Activated CD4-positive, alpha-beta T cell treated with anti-CD3 and anti-CD28 coated beads for 36 hours (primary cell): ENCODE measurements at regions not wholly inside any gene's neighbourhood (a gene's known extent, or its start where the extent isn't known, plus 50 kb on each side); places are given as distances from the start of the nearest gene placed in this dataset.
"Not testable (repeated sequence)": the region's sequence is repeated elsewhere in the genome, so short reads cannot be mapped to it uniquely, and the experiment has no call there.

Source experiments
- ATAC-seq: fragments of 200-7000 bp; cut with Tn5 transposase; one replicate; pipeline ENCODE4 v1.10.0; 2021; ENCODE audit warnings: mild to moderate bottlenecking, moderate library complexity
- CTCF ChIA-PET: fragments of 350-600 bp; sonication (Branson Sonifier 250); formaldehyde crosslinking; loops from one replicate; lab custom pipeline; 2021; ENCODE audit warnings: antibody characterized with exemption; lab: Charles Lee
- POLR2A ChIA-PET: fragments of 350-600 bp; sonication (Branson Sonifier 250); formaldehyde crosslinking; loops from one replicate; lab custom pipeline; 2021; ENCODE audit warnings: antibody characterized with exemption, inconsistent platforms; lab: Charles Lee
- DNase-seq: peaks from one replicate; pipeline ENCODE4 v3.0.0-alpha.2; 2020
- H3K27ac Mint-ChIP-seq: one replicate; pipeline ENCODE4 v1.8.0; 2021; ENCODE audit warnings: mixed read lengths
- H3K27me3 Mint-ChIP-seq: one replicate; pipeline ENCODE4 v1.8.0; 2021; ENCODE audit warnings: mixed read lengths
- H3K36me3 Mint-ChIP-seq: one replicate; pipeline ENCODE4 v1.8.0; 2021; ENCODE audit warnings: low read depth, mixed read lengths
- H3K4me1 Mint-ChIP-seq: one replicate; pipeline ENCODE4 v1.8.0; 2021; ENCODE audit warnings: mixed read lengths
- H3K4me3 Mint-ChIP-seq: one replicate; pipeline ENCODE4 v1.8.0; 2021; ENCODE audit warnings: mild to moderate bottlenecking, moderate library complexity, mixed read lengths
- H3K9me3 Mint-ChIP-seq: one replicate; pipeline ENCODE4 v1.8.0; 2021; ENCODE audit warnings: low read depth, mixed read lengths
- intact Hi-C, 2 experiments: fragments of 100-400 bp; cut with DNase I in 1 of 2; cut with micrococcal nuclease in 1 of 2; formaldehyde crosslinking; loops; one replicate each; pipeline versions ENCODE4 v1.14.2 to v1.15.1; 2022 to 2024; cut with DNase I, micrococcal nuclease

DNA sequence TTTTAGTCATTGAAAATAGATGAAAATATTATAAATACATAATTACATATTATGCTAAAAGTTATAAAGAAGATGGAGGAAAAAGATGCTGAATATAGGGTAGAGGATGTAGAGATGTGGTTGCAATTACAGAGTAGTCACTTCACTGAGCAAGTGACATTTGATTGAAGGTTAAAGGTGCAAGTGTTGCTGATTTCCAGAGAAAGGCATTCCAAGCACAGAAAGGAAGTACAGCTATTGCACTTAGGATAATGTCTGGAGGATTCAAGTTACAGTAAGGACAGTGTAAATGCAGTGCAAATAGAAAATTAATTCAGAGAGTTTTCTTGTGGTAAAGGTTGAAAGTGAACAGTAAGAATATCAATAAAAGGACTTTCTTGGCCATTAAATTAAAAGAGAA is 1721.8 kb downstream of the PCDH9 start:
- Mint-ChIP-seq H3K27me3 (no peaks in the 10 kb centered on the region), H3K9me3 (peaks cover 23% of the 10 kb centered on the region), H3K27ac (no peak overlapping the region), H3K4me3 (no peak overlapping the region), H3K36me3 (no peaks in the 10 kb centered on the region), H3K4me1 (no peaks in the 10 kb centered on the region)
- intact Hi-C loops, result no loop called here
- ChIA-PET POLR2A (no interaction called here), CTCF (no interaction called here)
- no peak for ATAC-seq
- DNase-seq, result no peak

DNA sequence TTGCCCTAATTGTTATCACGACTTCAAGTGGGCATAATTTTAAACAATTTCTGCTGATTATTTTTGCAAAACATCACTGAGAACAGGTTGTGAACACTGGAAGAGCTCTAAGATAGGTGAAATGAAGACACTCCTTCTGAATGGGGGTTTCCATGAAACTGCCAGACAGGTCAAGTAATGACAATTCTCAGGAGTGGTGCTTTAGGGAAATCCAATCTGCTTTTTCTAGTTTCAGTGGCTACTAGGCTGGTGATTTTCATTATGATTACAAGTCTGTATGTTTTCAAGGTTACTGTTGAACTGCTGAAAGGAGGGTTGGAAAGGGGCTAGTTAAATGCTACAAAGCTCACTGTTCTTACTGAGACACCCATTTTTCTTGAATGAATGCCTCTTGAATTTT is 1724.2 kb downstream of the PCDH9 start:
- Mint-ChIP-seq H3K27ac (no peak overlapping the region), H3K9me3 (peaks cover 23% of the 10 kb centered on the region), H3K4me1 (no peaks in the 10 kb centered on the region), H3K36me3 (no peaks in the 10 kb centered on the region), H3K27me3 (no peaks in the 10 kb centered on the region), H3K4me3 (no peak overlapping the region)
- no peak for ATAC-seq
- DNase-seq, result no peak
- ChIA-PET CTCF (no interaction called here), POLR2A (no interaction called here)
- intact Hi-C loops, result no loop called here

DNA sequence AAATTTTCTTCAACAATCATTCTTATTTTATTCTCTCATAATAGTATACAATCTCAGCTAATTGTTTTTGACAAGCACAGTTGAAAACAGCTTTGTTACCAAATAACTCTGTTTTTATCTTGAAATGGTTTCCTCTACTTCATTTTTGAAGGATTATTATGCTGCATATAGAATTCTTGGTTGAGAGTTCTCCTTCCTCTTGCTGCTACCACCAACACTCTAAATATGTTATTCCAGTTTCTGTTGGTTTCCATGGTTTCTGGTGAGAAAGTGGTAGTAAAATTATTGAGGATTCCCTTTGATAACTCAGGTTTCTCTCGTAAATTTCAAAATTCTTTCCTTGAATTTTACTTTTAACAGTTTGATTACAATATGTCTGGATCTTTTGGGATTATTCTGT is 1725.9 kb downstream of the PCDH9 start:
- Mint-ChIP-seq H3K4me3 (no peak overlapping the region), H3K27me3 (no peaks in the 10 kb centered on the region), H3K27ac (no peak overlapping the region), H3K9me3 (peaks cover 22% of the 10 kb centered on the region), H3K36me3 (no peaks in the 10 kb centered on the region), H3K4me1 (no peaks in the 10 kb centered on the region)
- ChIA-PET CTCF (no interaction called here), POLR2A (no interaction called here)
- intact Hi-C loops, result no loop called here
- no peak for ATAC-seq
- no peak for DNase-seq

DNA sequence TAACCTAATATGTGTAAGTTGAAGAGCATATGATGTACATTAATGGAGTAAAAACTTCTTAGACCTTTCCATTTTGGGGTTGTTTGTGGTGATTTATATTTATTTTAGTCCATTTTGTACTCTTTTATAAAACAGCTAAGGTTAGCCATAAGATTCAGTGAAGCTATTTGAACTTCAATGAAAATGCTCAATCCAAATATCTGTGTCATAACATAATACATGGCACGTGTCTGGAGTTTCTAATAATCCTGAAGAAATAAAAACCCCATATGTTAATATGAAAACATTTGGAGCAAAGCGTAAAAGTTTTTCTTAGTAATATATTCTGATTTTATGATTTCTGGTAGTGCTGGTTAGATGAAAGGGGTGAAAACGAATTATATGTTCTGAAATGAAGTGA is 1729.7 kb downstream of the PCDH9 start:
- Mint-ChIP-seq H3K9me3 (peaks cover 5% of the 10 kb centered on the region), H3K4me3 (no peak overlapping the region), H3K36me3 (no peaks in the 10 kb centered on the region), H3K27me3 (no peaks in the 10 kb centered on the region), H3K27ac (no peak overlapping the region), H3K4me1 (no peaks in the 10 kb centered on the region)
- ATAC-seq (no peak), DNase-seq (no peak)
- intact Hi-C loops, result no loop called here
- ChIA-PET POLR2A (no interaction called here), CTCF (no interaction called here)

DNA sequence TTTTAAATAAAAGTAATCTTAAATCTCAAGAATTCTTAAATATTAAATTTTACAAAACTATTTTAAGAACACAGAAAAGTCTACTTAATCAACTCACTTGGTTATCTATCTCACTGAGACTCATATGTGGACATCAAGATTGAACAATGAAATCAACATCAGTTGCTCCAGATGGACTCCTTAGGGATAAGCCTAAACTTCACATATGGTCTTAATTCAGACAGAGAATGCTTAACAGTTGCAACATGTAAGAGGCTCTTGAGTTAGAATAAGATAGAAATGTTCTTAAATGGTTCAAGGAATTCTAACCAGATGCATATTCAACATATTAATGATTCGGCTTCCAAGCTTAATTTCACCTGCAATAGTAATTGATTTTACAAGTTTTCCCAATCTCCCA is 1730.9 kb downstream of the PCDH9 start:
- DNase-seq (no peak), ATAC-seq (no peak)
- H3K9me3 Mint-ChIP-seq, result peaks cover 3% of the 10 kb centered on the region
- POLR2A ChIA-PET, result no interaction called here
- no peak overlapping the region for H3K27ac Mint-ChIP-seq
- intact Hi-C loops, result no loop called here
- H3K4me3 Mint-ChIP-seq, result no peak overlapping the region
- H3K36me3 Mint-ChIP-seq, result no peaks in the 10 kb centered on the region
- H3K4me1 Mint-ChIP-seq, result no peaks in the 10 kb centered on the region
- no peaks in the 10 kb centered on the region for H3K27me3 Mint-ChIP-seq
- CTCF ChIA-PET, result no interaction called here

- Mint-ChIP-seq H3K9me3 (peaks cover 5% of the 10 kb centered on the region), H3K4me1 (no peaks in the 10 kb centered on the region), H3K27me3 (no peaks in the 10 kb centered on the region), H3K36me3 (no peaks in the 10 kb centered on the region), H3K27ac (no peak overlapping the region), H3K4me3 (no peak overlapping the region)
- intact Hi-C loops, result no loop called here
- ChIA-PET POLR2A (no interaction called here), CTCF (no interaction called here)
- DNase-seq (no peak), ATAC-seq (no peak)
Measured at GRCh38 chr13:65497265-65497664, 1732.9 kb downstream of the PCDH9 start.

GRCh38 chr13:65490725-65491124 is 1739.4 kb downstream of the PCDH9 start:
- H3K27ac Mint-ChIP-seq, H3K36me3 Mint-ChIP-seq, DNase-seq, POLR2A ChIA-PET, H3K27me3 Mint-ChIP-seq, ATAC-seq, H3K4me1 Mint-ChIP-seq, intact Hi-C loops, CTCF ChIA-PET, H3K4me3 Mint-ChIP-seq: not testable (repeated sequence)
- peaks cover 20% of the 10 kb centered on the region for H3K9me3 Mint-ChIP-seq

GRCh38 chr13:65488606-65489005 is 1741.5 kb downstream of the PCDH9 start:
- ChIA-PET POLR2A (interaction anchor here (0.6 kb wide), 1 partner anchor 1726 kb away, joined by 3 read pairs; no protein-coding TSS in a partner anchor), CTCF (no interaction called here)
- H3K9me3 Mint-ChIP-seq, result peaks cover 20% of the 10 kb centered on the region
- no peaks in the 10 kb centered on the region for H3K36me3 Mint-ChIP-seq
- no peak overlapping the region for H3K4me3 Mint-ChIP-seq
- no peak overlapping the region for H3K27ac Mint-ChIP-seq
- ATAC-seq (no peak), DNase-seq (no peak)
- H3K4me1 Mint-ChIP-seq, result no peaks in the 10 kb centered on the region
- intact Hi-C loops, result no loop called here
- H3K27me3 Mint-ChIP-seq, result no peaks in the 10 kb centered on the region

- intact Hi-C loops, result no loop called here
- DNase-seq (no peak), ATAC-seq (no peak)
- H3K4me1 Mint-ChIP-seq, result no peaks in the 10 kb centered on the region
- H3K4me3 Mint-ChIP-seq, result no peak overlapping the region
- POLR2A ChIA-PET, result no interaction called here
- H3K27me3 Mint-ChIP-seq, result no peaks in the 10 kb centered on the region
- H3K36me3 Mint-ChIP-seq, result no peaks in the 10 kb centered on the region
- peaks cover 3% of the 10 kb centered on the region for H3K9me3 Mint-ChIP-seq
- CTCF ChIA-PET, result no interaction called here
- no peak overlapping the region for H3K27ac Mint-ChIP-seq
Measured at GRCh38 chr13:65479692-65480091, 1750.4 kb downstream of the PCDH9 start.

DNA sequence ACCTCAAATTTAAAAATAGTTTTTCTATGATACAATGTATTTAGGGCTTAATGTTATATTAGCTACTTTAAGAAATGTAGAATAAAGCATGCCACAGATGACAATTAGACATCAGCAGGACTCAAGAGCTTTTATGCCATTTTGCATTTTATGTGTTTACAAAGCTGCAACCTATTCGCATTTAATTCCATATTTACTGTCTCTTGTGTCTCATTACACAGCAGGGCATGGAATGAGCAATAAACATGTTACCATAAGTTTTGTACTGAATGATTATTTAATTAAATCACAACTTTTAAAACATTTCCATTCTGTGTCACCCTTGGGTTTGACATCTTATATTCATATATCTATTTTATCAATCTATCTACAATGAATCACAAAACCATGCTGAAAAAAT is 1756.9 kb downstream of the PCDH9 start:
- CTCF ChIA-PET, result no interaction called here
- Mint-ChIP-seq H3K27ac (no peak overlapping the region), H3K4me3 (no peak overlapping the region)

DNA sequence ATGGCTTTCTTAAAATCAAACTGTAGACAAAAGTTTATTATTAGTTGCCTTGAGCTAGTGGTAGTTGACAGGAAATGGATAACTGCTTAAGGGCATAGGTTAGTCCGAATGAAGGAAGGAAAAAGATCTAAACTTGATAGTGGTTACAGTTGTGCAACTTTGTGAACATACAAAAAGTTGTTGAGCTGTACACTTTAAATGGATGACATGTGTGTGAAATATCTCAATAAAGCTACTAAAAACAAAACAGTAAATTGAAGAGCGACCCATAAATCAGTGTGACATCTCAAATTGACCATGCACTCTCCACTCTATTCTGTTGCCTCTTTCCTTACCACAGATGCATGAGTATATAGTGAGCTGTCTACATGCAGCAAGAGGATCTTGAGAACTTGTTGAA is 1757.8 kb downstream of the PCDH9 start:
- H3K36me3 Mint-ChIP-seq, result no peaks in the 10 kb centered on the region
- no peaks in the 10 kb centered on the region for H3K27me3 Mint-ChIP-seq
- intact Hi-C loops, result no loop called here
- DNase-seq, result no peak
- no peak overlapping the region for H3K4me3 Mint-ChIP-seq
- no peak overlapping the region for H3K27ac Mint-ChIP-seq
- H3K9me3 Mint-ChIP-seq, result peaks cover 5% of the 10 kb centered on the region
- H3K4me1 Mint-ChIP-seq, result no peaks in the 10 kb centered on the region
- POLR2A ChIA-PET, result no interaction called here
- no peak for ATAC-seq
- CTCF ChIA-PET, result no interaction called here

More for the DNA sequence above, 1756.9 kb downstream of the PCDH9 start:
- Mint-ChIP-seq H3K27me3 (no peaks in the 10 kb centered on the region), H3K4me1 (no peaks in the 10 kb centered on the region), H3K9me3 (peaks cover 5% of the 10 kb centered on the region), H3K36me3 (no peaks in the 10 kb centered on the region)
- POLR2A ChIA-PET, result no interaction called here
- no peak for DNase-seq
- no peak for ATAC-seq
- intact Hi-C loops, result no loop called here

- H3K27ac Mint-ChIP-seq, result no peak overlapping the region
- no peak overlapping the region for H3K4me3 Mint-ChIP-seq
- H3K27me3 Mint-ChIP-seq, result no peaks in the 10 kb centered on the region
- POLR2A ChIA-PET, result no interaction called here
- intact Hi-C loops, result no loop called here
- no peaks in the 10 kb centered on the region for H3K36me3 Mint-ChIP-seq
- H3K9me3 Mint-ChIP-seq, result peaks cover 9% of the 10 kb centered on the region
- CTCF ChIA-PET, result no interaction called here
- no peaks in the 10 kb centered on the region for H3K4me1 Mint-ChIP-seq
- DNase-seq (no peak), ATAC-seq (no peak)
Measured at GRCh38 chr13:65470781-65471180, 1759.4 kb downstream of the PCDH9 start.

- no peak overlapping the region for H3K4me3 Mint-ChIP-seq
- H3K4me1 Mint-ChIP-seq, result no peaks in the 10 kb centered on the region
- H3K27me3 Mint-ChIP-seq, result no peaks in the 10 kb centered on the region
- H3K36me3 Mint-ChIP-seq, result no peaks in the 10 kb centered on the region
- no peak for ATAC-seq
- H3K27ac Mint-ChIP-seq, result no peak overlapping the region
- CTCF ChIA-PET, result no interaction called here
- POLR2A ChIA-PET, result no interaction called here
- intact Hi-C loops, result no loop called here
- no peak for DNase-seq
- peaks cover 17% of the 10 kb centered on the region for H3K9me3 Mint-ChIP-seq
Measured at GRCh38 chr13:65468628-65469027, 1761.5 kb downstream of the PCDH9 start.
